H9 (cell line): ENCODE measurements at regions not wholly inside any gene's neighbourhood (a gene's known extent, or its start where the extent isn't known, plus 50 kb on each side); places are given as distances from the start of the nearest gene placed in this dataset.

Experiments used
- DNase-seq: peaks from one replicate; pipeline ENCODE4 v3.0.0-alpha.2; 2017
- H2AFZ ChIP-seq: one replicate; pipeline ENCODE4 v1.6.1; 2013; ENCODE audit warnings: mild to moderate bottlenecking, low read length, control low read depth, moderate library complexity
- H2AK5ac ChIP-seq: 2 replicates; pipeline ENCODE4 v1.6.1; 2013; ENCODE audit warnings: low read length, control low read depth, mixed read lengths; ENCODE audit not compliant: insufficient read length
- H2BK120ac ChIP-seq: one replicate; pipeline ENCODE4 v1.6.1; 2013; ENCODE audit warnings: low read depth, mild to moderate bottlenecking, low read length, control low read depth, inconsistent platforms; ENCODE audit not compliant: poor library complexity, severe bottlenecking
- H2BK12ac ChIP-seq: 2 replicates; pipeline ENCODE4 v1.6.1; 2013; ENCODE audit warnings: low read length, control low read depth, mixed read lengths, low read depth; ENCODE audit not compliant: insufficient read length
- H2BK15ac ChIP-seq: 2 replicates; pipeline ENCODE4 v1.6.1; 2013; ENCODE audit warnings: low read depth, low read length, control low read depth
- H2BK20ac ChIP-seq: one replicate; pipeline ENCODE4 v1.6.1; 2013; ENCODE audit warnings: low read depth, mild to moderate bottlenecking, low read length, control low read depth, inconsistent platforms; ENCODE audit not compliant: poor library complexity, severe bottlenecking
- H2BK5ac ChIP-seq: 2 replicates; pipeline ENCODE4 v1.6.1; 2013; ENCODE audit warnings: low read length, control low read depth, mixed read lengths; ENCODE audit not compliant: insufficient read length
- H3K14ac ChIP-seq: 2 replicates; pipeline ENCODE4 v1.6.1; 2013; ENCODE audit warnings: low read length, control low read depth; ENCODE audit not compliant: insufficient read depth
- H3K18ac ChIP-seq: 2 replicates; pipeline ENCODE4 v1.6.1; 2013; ENCODE audit warnings: low read depth, mild to moderate bottlenecking, mixed read lengths, low read length, control low read depth; ENCODE audit not compliant: insufficient read length
- H3K23ac ChIP-seq: 2 replicates; pipeline ENCODE4 v1.6.1; 2013; ENCODE audit warnings: low read length, control low read depth, mixed read lengths, low read depth; ENCODE audit not compliant: insufficient read length
- H3K23me2 ChIP-seq: 2 replicates; pipeline ENCODE4 v1.6.1; 2013; ENCODE audit warnings: low read depth, mild to moderate bottlenecking, mixed read lengths, low read length, control low read depth; ENCODE audit not compliant: insufficient read length, poor library complexity, severe bottlenecking
- H3K27ac ChIP-seq: 2 replicates; pipeline ENCODE4 v1.5.1; 2013; ENCODE audit warnings: low read length, control low read depth, mixed read lengths, low read depth; ENCODE audit not compliant: insufficient read length
- H3K27me3 ChIP-seq: 2 replicates; pipeline ENCODE4 v1.6.1; 2013; ENCODE audit warnings: low read length, control low read depth, inconsistent platforms; ENCODE audit not compliant: insufficient read depth
- H3K4ac ChIP-seq: 2 replicates; pipeline ENCODE4 v1.6.1; 2013; ENCODE audit warnings: low read depth, mild to moderate bottlenecking, control low read depth, inconsistent platforms, low read length, moderate library complexity
- H3K4me1 ChIP-seq: 2 replicates; pipeline ENCODE4 v1.6.1; 2013; ENCODE audit warnings: low read length, control low read depth, inconsistent platforms; ENCODE audit not compliant: insufficient read depth
- H3K4me2 ChIP-seq: 2 replicates; pipeline ENCODE4 v1.6.1; 2013; ENCODE audit warnings: low read length, control low read depth, mixed read lengths; ENCODE audit not compliant: insufficient read length, insufficient read depth
- H3K56ac ChIP-seq: 2 replicates; pipeline ENCODE4 v1.6.1; 2013; ENCODE audit warnings: low read depth, mild to moderate bottlenecking, mixed read lengths, low read length, control low read depth; ENCODE audit not compliant: insufficient read length
- H3K79me1 ChIP-seq: 2 replicates; pipeline ENCODE4 v1.6.1; 2013; ENCODE audit warnings: low read depth, mild to moderate bottlenecking, moderate library complexity, low read length, control low read depth, inconsistent platforms; ENCODE audit not compliant: insufficient read depth, poor library complexity, severe bottlenecking
- H3K79me2 ChIP-seq: 2 replicates; pipeline ENCODE4 v1.6.1; 2013; ENCODE audit warnings: low read length, control low read depth, inconsistent platforms; ENCODE audit not compliant: insufficient read depth
- H3K9ac ChIP-seq: 2 replicates; pipeline ENCODE4 v1.6.1; 2013; ENCODE audit warnings: low read length, control low read depth, mixed read lengths; ENCODE audit not compliant: insufficient read length; ENCODE audit errors: extremely low read depth
- H3K9me3 ChIP-seq: one replicate; pipeline ENCODE4 v1.6.1; 2013; ENCODE audit warnings: low read depth, low read length, inconsistent platforms; ENCODE audit not compliant: control insufficient read depth
- H3T11ph ChIP-seq: one replicate; pipeline ENCODE4 v1.6.1; 2013; ENCODE audit warnings: mild to moderate bottlenecking, low read length, control low read depth, inconsistent platforms
- H4K20me1 ChIP-seq: one replicate; pipeline ENCODE4 v1.6.1; 2013; ENCODE audit not compliant: control insufficient read depth, insufficient read length, insufficient read depth
- H4K5ac ChIP-seq: 2 replicates; pipeline ENCODE4 v1.6.1; 2013; ENCODE audit warnings: low read depth, mild to moderate bottlenecking, mixed read lengths, low read length, control low read depth; ENCODE audit not compliant: insufficient read length
- H4K8ac ChIP-seq: replicated peaks from 2 replicates; pipeline ENCODE4 v1.6.1; 2013; ENCODE audit warnings: low read length, control low read depth, mixed read lengths, low read depth; ENCODE audit not compliant: insufficient read length
- H4K91ac ChIP-seq: 2 replicates; pipeline ENCODE4 v1.6.1; 2013; ENCODE audit warnings: low read depth, mild to moderate bottlenecking, moderate library complexity, mixed read lengths, low read length, control low read depth; ENCODE audit not compliant: insufficient read length
- H3K27ac Mint-ChIP-seq, 3 experiments: 2 replicates in 2 of 3; 3 replicates in 1 of 3; pipeline ENCODE4 v1.8.0; 2020 to 2021; ENCODE audit warnings: mixed read lengths in 3 of 3, mild to moderate bottlenecking in 1 of 3, moderate library complexity in 1 of 3
- H3K27me3 Mint-ChIP-seq: 2 replicates; pipeline ENCODE4 v1.8.0; 2021; ENCODE audit warnings: low read depth, mild to moderate bottlenecking, moderate library complexity, mixed read lengths
- H3K36me3 Mint-ChIP-seq, 3 experiments: 2 replicates in 2 of 3; 3 replicates in 1 of 3; pipeline ENCODE4 v1.8.0; 2020 to 2021; ENCODE audit warnings: low read depth in 3 of 3, mixed read lengths in 3 of 3; ENCODE audit not compliant: insufficient read depth in 1 of 3
- H3K4me1 Mint-ChIP-seq, 2 experiments: 2 replicates each; pipeline ENCODE4 v1.8.0; 2020; ENCODE audit warnings: mixed read lengths in 2 of 2
- H3K4me3 Mint-ChIP-seq, 2 experiments: 2 replicates in 1 of 2; 3 replicates in 1 of 2; pipeline ENCODE4 v1.8.0; 2020 to 2021; ENCODE audit warnings: mild to moderate bottlenecking in 2 of 2, mixed read lengths in 2 of 2, moderate library complexity in 1 of 2
- H3K9me3 Mint-ChIP-seq, 2 experiments: 2 replicates in 1 of 2; 3 replicates in 1 of 2; pipeline ENCODE4 v1.8.0; 2020; ENCODE audit warnings: mild to moderate bottlenecking in 2 of 2, mixed read lengths in 2 of 2, moderate library complexity in 1 of 2
- WGBS: extraction: QIAGEN DNeasy Blood & Tissue Kit; methylation state at CpG from one replicate; pipeline ENCODE4 v1.1.7; 2013; ENCODE audit warnings: missing lambda C conversion rate, low lambda C conversion rate, mixed read lengths; ENCODE audit not compliant: insufficient read length; ENCODE audit errors: extremely low coverage; 5-methylcytosine and 5-hydroxymethylcytosine counted together
- TF ChIP-seq, protein P1 (sequence below): fragments of 200-600 bp; sonication (generic); conservative IDR thresholded peaks from 3 replicates; pipeline ENCODE4 v1.8.0; 2021; ENCODE audit warnings: antibody characterized with exemption, mild to moderate bottlenecking

GRCh38 chr7:93021748-93022147 is 96.0 kb downstream of the SAMD9 start:
- Histone ChIP-seq H3K23ac (no peak overlapping the region), H2BK5ac (no peak overlapping the region), H2AFZ (no peak overlapping the region), H3K14ac (no peak overlapping the region), H4K91ac (no peak overlapping the region), H4K20me1 (no peaks in the 10 kb centered on the region), H3K27ac (no peak overlapping the region), H3K9me3 (no peaks in the 10 kb centered on the region), H2AK5ac (no peak overlapping the region), H3K4me2 (no peak overlapping the region), H4K8ac (no peak overlapping the region), H3K4ac (no peak overlapping the region), H2BK15ac (no peak overlapping the region), H2BK20ac (no peak overlapping the region), H3K27me3 (no peaks in the 10 kb centered on the region), H3K79me2 (no peaks in the 10 kb centered on the region), H3K9ac (no peak overlapping the region), H2BK12ac (no peak overlapping the region), H4K5ac (no peak overlapping the region), H3T11ph (no peak overlapping the region), H3K23me2 (no peaks in the 10 kb centered on the region), H3K18ac (no peak overlapping the region), H2BK120ac (no peak overlapping the region), H3K79me1 (no peaks in the 10 kb centered on the region), H3K56ac (no peak overlapping the region), H3K4me1 (no peaks in the 10 kb centered on the region)
- Mint-ChIP-seq H3K4me1 (peaks cover 3 to 5% of the 10 kb centered on the region in 2 experiments; a peak in 2 of 4 replicates), H3K4me3 (no peak overlapping the region), H3K9me3 (no peaks in the 10 kb centered on the region; a peak in 1 of 5 replicates), H3K27me3 (peaks cover 2% of the 10 kb centered on the region; the same call in 1 of the 2 replicates), H3K36me3 (peaks cover 0 to 6% (median 4%) of the 10 kb centered on the region in 3 experiments; a peak in 1 of 7 replicates), H3K27ac (no peak overlapping the region; a peak in 1 of 7 replicates)
- TF ChIP-seq, protein P1, sequence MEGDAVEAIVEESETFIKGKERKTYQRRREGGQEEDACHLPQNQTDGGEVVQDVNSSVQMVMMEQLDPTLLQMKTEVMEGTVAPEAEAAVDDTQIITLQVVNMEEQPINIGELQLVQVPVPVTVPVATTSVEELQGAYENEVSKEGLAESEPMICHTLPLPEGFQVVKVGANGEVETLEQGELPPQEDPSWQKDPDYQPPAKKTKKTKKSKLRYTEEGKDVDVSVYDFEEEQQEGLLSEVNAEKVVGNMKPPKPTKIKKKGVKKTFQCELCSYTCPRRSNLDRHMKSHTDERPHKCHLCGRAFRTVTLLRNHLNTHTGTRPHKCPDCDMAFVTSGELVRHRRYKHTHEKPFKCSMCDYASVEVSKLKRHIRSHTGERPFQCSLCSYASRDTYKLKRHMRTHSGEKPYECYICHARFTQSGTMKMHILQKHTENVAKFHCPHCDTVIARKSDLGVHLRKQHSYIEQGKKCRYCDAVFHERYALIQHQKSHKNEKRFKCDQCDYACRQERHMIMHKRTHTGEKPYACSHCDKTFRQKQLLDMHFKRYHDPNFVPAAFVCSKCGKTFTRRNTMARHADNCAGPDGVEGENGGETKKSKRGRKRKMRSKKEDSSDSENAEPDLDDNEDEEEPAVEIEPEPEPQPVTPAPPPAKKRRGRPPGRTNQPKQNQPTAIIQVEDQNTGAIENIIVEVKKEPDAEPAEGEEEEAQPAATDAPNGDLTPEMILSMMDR = no peak
- WGBS = no CpG with 5 or more reads among the region's 2 CpGs
- no peak for DNase-seq
